Cardiac septum (tissue), 1 donor: ENCODE measurements at regions not wholly inside any gene's neighbourhood (a gene's known extent, or its start where the extent isn't known, plus 50 kb on each side); places are given as distances from the start of the nearest gene placed in this dataset.
"Not testable (repeated sequence)": the region's sequence is repeated elsewhere in the genome, so short reads cannot be mapped to it uniquely, and the experiment has no call there.

Experiments used
- DNase-seq: peaks from one replicate; pipeline ENCODE4 v3.0.0-alpha.2; 2020; ENCODE audit warnings: low spot score
- intact Hi-C: fragments of 100-400 bp; cut with DNase I; formaldehyde crosslinking; loops from one replicate; pipeline ENCODE4 v1.14.0; 2022
- donor health status: DM: no; HTN: no; CAD: no.

GRCh38 chr15:77867266-77868047 lies 210.1 kb downstream of the TBC1D2B start:
- peak; percentile 31 for DNase-seq
- intact Hi-C loops: no loop called here

- intact Hi-C loops: no loop called here
- DNase-seq: peak; percentile 22
These were observed 210.8 kb downstream of the TBC1D2B start for GRCh38 chr15:77866596-77867125.

GRCh38 chr15:77866186-77866585 lies 211.3 kb downstream of the TBC1D2B start:
- intact Hi-C loops: no loop called here
- DNase-seq: peak; percentile 60

GRCh38 chr15:77865701-77866100 lies 211.8 kb downstream of the TBC1D2B start:
- intact Hi-C loops: no loop called here
- peak; percentile 71 for DNase-seq

GRCh38 chr15:77865106-77865610 lies 212.4 kb downstream of the TBC1D2B start:
- intact Hi-C loops: no loop called here
- peak; percentile 66 for DNase-seq

GRCh38 chr15:77864211-77865105 lies 213.1 kb downstream of the TBC1D2B start:
- intact Hi-C loops: no loop called here
- peak; percentile 66 for DNase-seq

- intact Hi-C loops: no loop called here
- DNase-seq: peak; percentile 66
These were observed 213.9 kb downstream of the TBC1D2B start for GRCh38 chr15:77863491-77864105.

GRCh38 chr15:77862651-77863104 lies 214.8 kb downstream of the TBC1D2B start:
- DNase-seq: peak; percentile 75
- intact Hi-C loops: no loop called here

GRCh38 chr15:77861997-77862635 lies 215.4 kb downstream of the TBC1D2B start:
- intact Hi-C loops: not testable (repeated sequence)
- DNase-seq: peak; percentile 57

GRCh38 chr15:77860071-77860691 lies 217.3 kb downstream of the TBC1D2B start:
- DNase-seq: peak; percentile 57
- intact Hi-C loops: no loop called here

GRCh38 chr15:77859491-77860060 lies 217.9 kb downstream of the TBC1D2B start:
- intact Hi-C loops: no loop called here

GRCh38 chr15:77858792-77859490 lies 218.6 kb downstream of the TBC1D2B start:
- intact Hi-C loops: no loop called here
- DNase-seq: peak; percentile 26

More at GRCh38 chr15:77859491-77860060, 217.9 kb downstream of the TBC1D2B start:
- peak; percentile 55 for DNase-seq

- intact Hi-C loops: no loop called here
- DNase-seq: peak; percentile 31
These were observed 220.1 kb downstream of the TBC1D2B start for GRCh38 chr15:77857419-77857818.

GRCh38 chr15:77856705-77857346 lies 220.7 kb downstream of the TBC1D2B start:
- peak; percentile 38 for DNase-seq
- intact Hi-C loops: no loop called here

- intact Hi-C loops: no loop called here
- peak; percentile 36 for DNase-seq
These were observed 221.6 kb downstream of the TBC1D2B start for GRCh38 chr15:77855871-77856270.

GRCh38 chr15:77854980-77855379 lies 222.3 kb upstream of the LINGO1 start:
- intact Hi-C loops: no loop called here
- peak; percentile 38 for DNase-seq

- intact Hi-C loops: no loop called here
- DNase-seq: no peak
These were observed 221.2 kb upstream of the LINGO1 start for GRCh38 chr15:77853910-77854309.
